ENCODE measurements at regions not wholly inside any gene's neighbourhood (a gene's known extent, or its start where the extent isn't known, plus 50 kb on each side); places are given as distances from the start of the nearest gene placed in this dataset.
A peak's percentile ranks its signal among the peaks of the same experiment; 100 is the strongest.
"Not testable (repeated sequence)": the region's sequence is repeated elsewhere in the genome, so short reads cannot be mapped to it uniquely, and the experiment has no call there.

DNA sequence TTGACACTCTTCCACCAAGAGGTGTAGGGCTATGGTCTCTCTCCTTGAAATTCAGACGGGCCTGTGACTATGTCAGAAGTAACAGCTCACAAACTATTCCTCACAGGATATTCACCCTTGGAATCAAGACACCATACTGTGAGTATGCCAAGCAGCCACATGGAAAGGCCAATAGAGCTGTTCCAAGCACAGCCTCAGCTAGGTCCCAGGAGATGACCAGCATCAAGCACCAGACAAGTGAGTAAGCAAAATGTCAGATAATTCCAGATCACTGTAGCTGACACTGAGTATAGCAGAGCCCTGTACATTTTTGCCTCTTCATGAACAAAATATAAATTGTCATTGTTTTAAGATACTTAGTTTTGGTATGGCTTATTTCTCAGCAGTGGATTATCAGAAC lies 88.1 kb upstream of the KCND2 start:
- peak; percentile 51 for DNase-seq (ENCODE audit: low read depth)
- TF ChIP-seq, protein P1, sequence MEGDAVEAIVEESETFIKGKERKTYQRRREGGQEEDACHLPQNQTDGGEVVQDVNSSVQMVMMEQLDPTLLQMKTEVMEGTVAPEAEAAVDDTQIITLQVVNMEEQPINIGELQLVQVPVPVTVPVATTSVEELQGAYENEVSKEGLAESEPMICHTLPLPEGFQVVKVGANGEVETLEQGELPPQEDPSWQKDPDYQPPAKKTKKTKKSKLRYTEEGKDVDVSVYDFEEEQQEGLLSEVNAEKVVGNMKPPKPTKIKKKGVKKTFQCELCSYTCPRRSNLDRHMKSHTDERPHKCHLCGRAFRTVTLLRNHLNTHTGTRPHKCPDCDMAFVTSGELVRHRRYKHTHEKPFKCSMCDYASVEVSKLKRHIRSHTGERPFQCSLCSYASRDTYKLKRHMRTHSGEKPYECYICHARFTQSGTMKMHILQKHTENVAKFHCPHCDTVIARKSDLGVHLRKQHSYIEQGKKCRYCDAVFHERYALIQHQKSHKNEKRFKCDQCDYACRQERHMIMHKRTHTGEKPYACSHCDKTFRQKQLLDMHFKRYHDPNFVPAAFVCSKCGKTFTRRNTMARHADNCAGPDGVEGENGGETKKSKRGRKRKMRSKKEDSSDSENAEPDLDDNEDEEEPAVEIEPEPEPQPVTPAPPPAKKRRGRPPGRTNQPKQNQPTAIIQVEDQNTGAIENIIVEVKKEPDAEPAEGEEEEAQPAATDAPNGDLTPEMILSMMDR (conservative IDR thresholded peaks at IDR 0.05; ENCODE audit: control insufficient read depth, insufficient read depth, low read depth, low read length), result no peak
- H3K4me3 ChIP-seq (ENCODE audit: control insufficient read depth, low read depth, low read length), result no peak overlapping the region

DNA sequence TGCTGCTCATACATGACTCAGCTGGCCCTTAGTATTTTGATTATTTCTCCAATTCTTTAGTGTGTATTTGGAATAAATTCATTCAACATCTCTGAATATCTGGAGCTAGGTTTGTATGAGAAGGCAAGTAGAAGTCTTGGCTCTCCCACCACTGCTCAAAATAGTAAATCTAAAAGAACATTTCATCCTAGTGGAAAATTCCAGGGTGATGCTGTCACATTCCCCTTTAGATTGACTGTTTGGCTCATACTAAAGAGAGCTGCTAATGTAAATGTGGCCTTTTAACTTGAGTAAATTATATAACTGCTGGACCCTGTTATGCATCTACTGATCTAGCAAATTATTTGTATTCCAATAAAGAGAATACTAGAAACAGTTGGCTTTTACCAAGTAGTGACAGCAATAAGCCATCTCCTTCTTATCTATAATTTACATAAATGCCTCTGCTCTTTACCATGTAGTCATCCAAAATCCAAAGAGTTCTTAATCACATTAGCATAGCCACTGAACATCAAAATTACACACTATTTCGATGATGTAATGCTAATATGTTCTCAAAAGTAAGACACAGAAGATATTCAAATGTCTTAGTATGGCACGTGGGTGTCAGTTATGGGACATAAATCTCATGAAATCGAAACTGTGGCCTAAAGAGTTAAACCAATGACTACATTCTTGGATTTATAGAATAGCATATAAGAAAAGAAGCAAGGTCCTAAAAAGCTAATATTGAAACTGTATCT lies 86.9 kb upstream of the KCND2 start:
- DNase-seq (ENCODE audit: low read depth), result peak; percentile 17
- H3K4me3 ChIP-seq (ENCODE audit: control insufficient read depth, low read depth, low read length), result no peak overlapping the region
- TF ChIP-seq, protein P1 (conservative IDR thresholded peaks at IDR 0.05; ENCODE audit: control insufficient read depth, insufficient read depth, low read depth, low read length), result no peak

DNA sequence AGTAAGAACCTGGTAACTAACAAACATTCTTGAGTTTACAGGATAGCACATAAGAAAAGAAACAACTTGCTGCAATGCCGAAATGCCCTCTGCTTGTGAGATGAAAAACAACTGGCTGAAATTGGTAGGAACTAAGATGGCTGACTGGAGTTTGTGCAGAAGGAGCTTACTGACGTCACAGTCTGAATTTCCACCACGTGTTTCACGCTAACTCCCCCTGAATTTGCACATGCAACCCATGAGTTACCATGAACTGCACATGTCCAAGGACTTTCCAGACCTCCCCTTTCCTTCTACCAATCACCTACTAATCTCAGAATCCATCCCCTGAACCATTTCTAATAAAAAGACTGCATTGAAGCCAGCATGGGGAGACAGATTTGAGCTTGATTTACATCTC lies 86.3 kb upstream of the KCND2 start:
- TF ChIP-seq, protein P1 (conservative IDR thresholded peaks at IDR 0.05; ENCODE audit: control insufficient read depth, insufficient read depth, low read depth, low read length), result no peak
- no peak overlapping the region for H3K4me3 ChIP-seq (ENCODE audit: control insufficient read depth, low read depth, low read length)

DNA sequence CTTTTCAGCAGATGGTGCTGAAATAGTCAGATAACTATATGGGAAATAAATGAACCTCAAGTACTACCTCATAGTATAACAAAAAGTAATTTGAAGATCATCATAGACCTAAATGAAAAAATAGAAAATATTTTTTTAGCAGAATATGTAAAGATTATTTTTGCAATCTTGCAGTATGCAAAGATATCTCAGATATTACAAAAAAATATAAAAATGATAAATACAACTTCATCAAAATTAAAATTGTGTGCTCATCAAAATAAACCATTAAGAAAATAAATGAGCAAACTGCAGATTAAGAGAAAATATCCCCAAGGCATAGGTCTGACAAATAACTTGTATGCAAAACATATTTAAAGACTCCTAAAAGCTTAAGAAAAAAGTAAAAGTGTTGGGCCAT lies 83.4 kb upstream of the KCND2 start:
- TF ChIP-seq, protein P1 (conservative IDR thresholded peaks at IDR 0.05; ENCODE audit: control insufficient read depth, insufficient read depth, low read depth, low read length), result no peak
- H3K4me3 ChIP-seq (ENCODE audit: control insufficient read depth, low read depth, low read length), result no peak overlapping the region
- DNase-seq (ENCODE audit: low read depth), result no peak

More for the DNA sequence above, 86.3 kb upstream of the KCND2 start:
- DNase-seq (ENCODE audit: low read depth), result no peak

DNA sequence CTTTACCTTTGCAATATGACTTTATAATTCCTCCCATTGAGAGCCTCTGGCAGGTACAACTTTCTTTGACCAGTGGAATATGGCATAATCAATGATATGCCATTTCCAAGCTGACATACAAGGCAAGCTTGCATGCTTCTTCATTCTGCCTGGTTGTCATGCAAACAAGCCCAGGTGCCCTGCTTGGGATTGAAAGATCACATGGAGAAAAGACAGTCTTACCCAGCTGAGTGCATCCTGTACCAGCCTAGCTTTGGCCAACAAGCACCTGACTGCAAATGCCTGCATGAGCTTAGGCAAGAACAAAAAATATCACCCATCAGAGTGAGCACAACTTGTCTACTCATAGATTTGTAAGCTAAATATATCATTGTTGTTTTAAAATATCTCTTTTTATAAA lies 82.9 kb upstream of the KCND2 start:
- no peak for DNase-seq (ENCODE audit: low read depth)
- TF ChIP-seq, protein P1 (conservative IDR thresholded peaks at IDR 0.05; ENCODE audit: control insufficient read depth, insufficient read depth, low read depth, low read length), result no peak

DNA sequence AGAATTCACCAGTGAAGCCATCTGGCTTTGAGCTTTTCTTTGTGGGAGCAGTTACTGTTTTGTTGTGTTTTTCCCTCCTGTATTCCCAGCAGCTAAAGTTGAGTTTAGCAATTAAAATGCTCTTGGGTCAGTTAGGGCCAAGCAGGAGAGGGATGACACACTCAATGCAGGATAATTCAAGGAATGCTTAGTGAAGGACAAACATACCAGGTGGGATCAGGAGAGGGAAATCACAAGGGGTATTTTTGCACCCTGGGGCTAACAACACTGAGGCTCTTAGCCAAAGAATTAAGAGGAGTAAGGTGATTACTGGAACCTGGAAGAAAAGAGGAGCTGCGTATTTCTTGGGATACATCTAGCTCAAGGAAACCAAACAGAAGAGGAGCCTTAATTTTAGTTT lies 82.4 kb upstream of the KCND2 start:
- no peak for DNase-seq (ENCODE audit: low read depth)
- TF ChIP-seq, protein P1 (conservative IDR thresholded peaks at IDR 0.05; ENCODE audit: control insufficient read depth, insufficient read depth, low read depth, low read length), result no peak
- H3K4me3 ChIP-seq (ENCODE audit: control insufficient read depth, low read depth, low read length), result no peak overlapping the region

More for the DNA sequence above, 82.9 kb upstream of the KCND2 start:
- H3K4me3 ChIP-seq (ENCODE audit: control insufficient read depth, low read depth, low read length), result no peak overlapping the region

DNA sequence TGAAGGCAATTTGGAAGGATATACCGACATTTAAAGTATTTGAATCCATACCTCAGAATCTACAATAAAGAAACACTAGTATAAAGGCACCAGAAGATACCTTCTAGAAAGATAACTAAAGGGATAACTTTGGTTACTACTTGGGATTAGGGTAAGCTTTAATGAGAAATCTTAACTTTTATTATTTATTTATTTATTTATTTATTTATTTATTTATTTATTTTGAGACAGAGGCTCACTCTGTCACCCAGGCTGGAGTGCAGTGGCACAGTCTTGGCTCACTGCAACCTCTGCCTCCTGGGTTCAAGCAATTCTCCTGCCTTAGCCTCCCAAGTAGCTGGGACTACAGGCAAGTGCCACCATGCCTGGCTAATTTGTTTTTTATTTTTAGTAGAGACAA lies 81.6 kb upstream of the KCND2 start:
- not testable (repeated sequence) for DNase-seq (ENCODE audit: low read depth); H3K4me3 ChIP-seq (ENCODE audit: control insufficient read depth, low read depth, low read length)

All from fibroblast of mammary gland (primary cell).